Gastroesophageal sphincter (tissue), 3 donors: ENCODE measurements at regions not wholly inside any gene's neighbourhood (a gene's known extent, or its start where the extent isn't known, plus 50 kb on each side); places are given as distances from the start of the nearest gene placed in this dataset.

ENCODE experiments used
- CTCF ChIP-seq, 4 experiments: fragments of 200-600 bp in 2 of 4; fragments of 450-650 bp in 2 of 4; sonication (generic) in 1 of 4; IDR thresholded peaks; one replicate each; pipeline ENCODE4 v1.5.1; 2017 to 2019; ENCODE audit warnings: antibody characterized with exemption in 4 of 4, mild to moderate bottlenecking in 2 of 4, moderate library complexity in 2 of 4
- EP300 ChIP-seq: sonication (generic); formaldehyde crosslinking; IDR thresholded peaks from one replicate; pipeline ENCODE4 v1.6.1; 2017; ENCODE audit warnings: antibody characterized with exemption, mild to moderate bottlenecking
- POLR2A ChIP-seq, 2 donors: fragments of 450-650 bp; IDR thresholded peaks; one replicate each; pipeline ENCODE4 v1.6.1; 2017; ENCODE audit warnings: antibody characterized with exemption in 2 of 2, mild to moderate bottlenecking in 2 of 2, moderate library complexity in 1 of 2
- POLR2AphosphoS5 ChIP-seq: sonication (generic); formaldehyde crosslinking; IDR thresholded peaks from one replicate; pipeline ENCODE4 v1.6.1; 2017; ENCODE audit warnings: antibody characterized with exemption

DNA sequence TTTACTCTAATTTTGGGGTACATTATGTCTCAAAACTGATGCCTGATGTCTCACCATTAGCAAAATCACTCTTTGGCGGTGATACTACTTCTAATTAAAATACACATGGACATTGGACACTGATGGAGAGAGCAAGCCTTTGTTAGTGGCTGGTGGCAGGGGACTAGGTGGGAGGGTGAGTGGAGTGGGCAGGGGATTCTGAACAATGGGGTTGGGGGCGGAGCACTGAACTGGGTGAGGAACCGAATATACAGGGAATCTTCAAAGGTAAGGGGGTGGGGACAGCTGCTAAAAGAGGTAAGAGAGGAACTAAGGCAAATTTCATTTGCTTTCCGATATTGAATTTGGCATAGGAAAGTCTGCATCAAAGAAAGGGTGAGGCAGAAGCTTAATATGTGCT lies 88.8 kb downstream of the CARTPT start:
- TF ChIP-seq CTCF (IDR thresholded peaks at IDR 0.05), result no peak
- TF ChIP-seq EP300, result no peak
- TF ChIP-seq POLR2A (IDR thresholded peaks at IDR 0.05), result no peak
- no peak for TF ChIP-seq POLR2AphosphoS5
